Subcutaneous abdominal adipose tissue (tissue), 5 donors: ENCODE measurements at regions not wholly inside any gene's neighbourhood (a gene's known extent, or its start where the extent isn't known, plus 50 kb on each side); places are given as distances from the start of the nearest gene placed in this dataset.

Source experiments
- H3K27ac ChIP-seq: one replicate; pipeline ENCODE4 v1.7.0; 2013; ENCODE audit warnings: low read depth, mild to moderate bottlenecking, inconsistent platforms, low read length, moderate library complexity
- H3K27me3 ChIP-seq, 5 donors: one replicate each; pipeline ENCODE4 v1.7.0; 2013; ENCODE audit warnings: low read length in 5 of 5, inconsistent platforms in 1 of 5; ENCODE audit not compliant: control insufficient read depth in 5 of 5, insufficient read depth in 4 of 5
- H3K36me3 ChIP-seq, 5 donors: one replicate each; pipeline ENCODE4 v1.7.0; 2013; ENCODE audit warnings: low read length in 5 of 5; ENCODE audit not compliant: control insufficient read depth in 5 of 5, insufficient read depth in 5 of 5
- H3K4me1 ChIP-seq, 5 donors: one replicate each; pipeline ENCODE4 v1.7.0; 2013; ENCODE audit warnings: low read length in 5 of 5, mild to moderate bottlenecking in 3 of 5, moderate library complexity in 1 of 5; ENCODE audit not compliant: control insufficient read depth in 5 of 5, insufficient read depth in 5 of 5
- H3K4me3 ChIP-seq, 5 donors: one replicate each; pipeline ENCODE4 v1.7.0; 2013; ENCODE audit warnings: low read length in 5 of 5, low read depth in 1 of 5
- H3K9ac ChIP-seq, 5 donors: one replicate each; pipeline ENCODE4 v1.7.0; 2013; ENCODE audit warnings: low read length in 5 of 5, mild to moderate bottlenecking in 4 of 5, moderate library complexity in 3 of 5
- H3K9me3 ChIP-seq, 5 donors: one replicate each; pipeline ENCODE4 v1.7.0; 2013; ENCODE audit warnings: low read length in 5 of 5; ENCODE audit not compliant: control insufficient read depth in 5 of 5
- donor health status: healthy.
- donor health status: healthy.
- donor health status: healthy.
- donor health status: healthy.
- donor health status: healthy.

DNA sequence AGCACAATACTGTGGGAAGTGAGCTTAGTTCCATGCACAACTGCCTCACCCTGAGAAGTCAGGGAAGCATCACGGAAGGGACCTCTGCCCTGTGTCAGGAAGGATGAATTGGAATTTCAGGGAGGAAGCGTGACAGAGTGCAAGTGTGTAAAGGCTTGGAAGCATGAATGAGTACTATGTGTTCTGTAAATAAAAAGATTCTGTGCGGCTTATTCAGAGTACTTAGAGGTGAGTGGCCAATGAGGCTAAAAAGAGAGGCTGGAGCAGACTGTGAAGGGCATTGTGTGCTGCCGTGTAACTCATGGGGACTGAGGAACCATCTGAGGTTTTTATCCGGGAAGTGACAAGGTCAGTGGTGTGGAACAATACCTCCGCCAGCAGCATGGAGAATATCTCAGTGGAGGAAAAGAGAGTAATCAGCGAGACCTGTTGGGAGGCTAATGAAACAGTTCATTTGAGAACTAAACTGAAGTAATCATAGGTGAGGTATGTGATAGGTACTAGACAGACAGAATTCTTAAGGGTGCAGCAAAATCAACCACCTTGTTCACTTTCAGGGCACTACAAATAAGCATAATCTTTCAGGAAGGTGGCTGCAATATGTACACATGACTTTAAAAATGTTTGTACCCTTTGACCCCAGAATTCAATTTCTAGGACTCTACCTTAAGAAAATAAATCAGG lies 64.9 kb upstream of the SPRED1 start:
- H3K9me3 ChIP-seq, result no peaks in the 10 kb centered on the region
- H3K4me3 ChIP-seq, result no peak overlapping the region
- H3K4me1 ChIP-seq, result no peaks in the 10 kb centered on the region
- no peaks in the 10 kb centered on the region for H3K27me3 ChIP-seq
- H3K27ac ChIP-seq, result no peak overlapping the region
- no peak overlapping the region for H3K9ac ChIP-seq
- no peaks in the 10 kb centered on the region for H3K36me3 ChIP-seq

DNA sequence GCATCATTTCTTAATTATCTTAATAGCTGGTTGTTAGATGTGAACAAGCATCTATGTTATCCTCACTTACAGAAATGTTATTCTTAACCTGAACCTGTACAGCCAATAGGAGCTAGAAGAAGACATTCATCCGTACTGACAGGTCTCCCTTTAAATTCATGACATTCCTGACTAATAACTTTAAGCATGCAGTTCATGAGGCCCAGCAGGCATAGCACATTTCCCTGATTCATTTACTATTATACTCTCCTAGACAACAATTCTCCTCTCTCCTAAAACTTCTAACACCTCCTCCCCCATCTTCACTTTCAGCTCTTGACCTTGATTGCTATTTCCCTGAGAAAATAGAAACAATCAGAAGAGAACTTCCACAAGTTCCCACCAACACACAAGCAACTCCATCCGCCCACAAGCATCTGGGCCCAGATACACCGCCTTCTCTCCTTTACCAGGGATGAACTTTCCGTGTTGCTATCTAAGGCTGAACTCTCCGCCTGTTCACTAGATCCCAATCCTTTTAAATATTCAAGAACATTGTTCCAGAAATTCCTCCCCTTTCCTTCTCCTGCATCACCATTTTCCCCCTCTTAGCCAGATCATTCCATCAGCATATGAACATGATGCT lies 62.9 kb upstream of the SPRED1 start:
- H3K27ac ChIP-seq, result no peak overlapping the region
- H3K9me3 ChIP-seq, result no peaks in the 10 kb centered on the region
- no peaks in the 10 kb centered on the region for H3K27me3 ChIP-seq
- H3K4me1 ChIP-seq, result no peaks in the 10 kb centered on the region
- no peaks in the 10 kb centered on the region for H3K36me3 ChIP-seq
- H3K9ac ChIP-seq, result no peak overlapping the region
- no peak overlapping the region for H3K4me3 ChIP-seq

DNA sequence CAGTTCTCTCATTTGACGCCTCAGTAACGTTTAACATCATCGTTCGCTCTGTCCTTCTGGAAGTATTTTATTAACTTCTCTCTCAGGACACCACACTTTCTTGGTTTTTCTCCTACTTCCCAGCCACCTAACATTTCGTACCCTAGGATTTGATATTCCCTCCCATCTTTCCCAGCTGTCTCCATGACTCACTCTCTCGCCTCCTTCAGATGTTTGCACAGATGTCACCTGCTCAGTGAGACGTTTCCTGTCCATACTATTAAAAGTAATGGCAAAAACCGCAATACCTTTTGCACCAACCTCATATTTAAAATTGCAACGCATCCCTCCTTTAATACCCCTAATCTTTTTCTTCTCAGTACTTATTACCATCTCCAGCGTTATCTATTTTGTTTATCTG lies 62.1 kb upstream of the SPRED1 start:
- H3K9ac ChIP-seq, result no peak overlapping the region
- no peaks in the 10 kb centered on the region for H3K27me3 ChIP-seq
- H3K36me3 ChIP-seq, result no peaks in the 10 kb centered on the region
- H3K4me1 ChIP-seq, result no peaks in the 10 kb centered on the region
- H3K4me3 ChIP-seq, result no peak overlapping the region
- H3K9me3 ChIP-seq, result no peaks in the 10 kb centered on the region
- no peak overlapping the region for H3K27ac ChIP-seq

DNA sequence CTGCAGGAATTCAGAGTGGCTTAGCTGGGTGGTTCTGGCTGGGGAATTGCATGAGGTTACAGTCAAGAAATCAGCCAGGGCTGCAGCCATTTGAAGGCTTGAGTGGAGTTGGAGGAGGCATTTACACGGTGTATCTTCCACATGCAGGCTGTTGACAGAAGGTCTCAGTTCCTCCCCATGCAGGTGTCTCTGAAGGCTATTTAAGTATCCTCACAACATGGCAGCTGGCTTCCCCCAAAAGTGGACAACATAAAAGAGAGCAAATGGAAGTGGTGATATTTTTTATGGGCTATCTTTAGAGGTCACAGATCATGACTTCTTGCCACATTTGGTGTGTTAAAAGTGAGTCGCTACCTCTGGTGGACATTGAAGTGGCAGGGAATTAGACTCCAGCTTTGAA lies 60.1 kb upstream of the SPRED1 start:
- Histone ChIP-seq H3K27ac (no peak overlapping the region), H3K27me3 (no peaks in the 10 kb centered on the region), H3K9me3 (no peaks in the 10 kb centered on the region), H3K4me1 (no peaks in the 10 kb centered on the region), H3K4me3 (no peak overlapping the region), H3K9ac (no peak overlapping the region), H3K36me3 (no peaks in the 10 kb centered on the region)

DNA sequence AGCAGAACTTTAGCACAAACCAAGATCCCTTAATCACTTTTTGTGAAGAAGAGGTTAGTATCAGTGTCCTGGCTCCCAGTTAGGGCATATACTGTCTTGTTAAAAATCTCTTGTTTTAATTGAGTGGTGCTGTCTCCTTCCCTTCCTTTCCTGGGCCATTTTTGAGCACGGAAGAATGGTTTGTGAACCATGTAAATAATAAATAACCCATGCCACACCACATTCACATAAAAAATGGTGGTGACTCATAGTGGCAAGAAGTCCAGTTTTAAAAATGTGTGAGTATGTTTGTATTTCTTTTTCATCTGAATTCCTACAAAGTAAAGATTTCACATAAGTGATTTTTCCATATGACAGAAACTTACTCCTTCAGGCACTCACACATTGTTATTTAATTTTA lies 59.1 kb upstream of the SPRED1 start:
- Histone ChIP-seq H3K27me3 (no peaks in the 10 kb centered on the region), H3K9me3 (no peaks in the 10 kb centered on the region), H3K4me1 (no peaks in the 10 kb centered on the region), H3K36me3 (no peaks in the 10 kb centered on the region), H3K27ac (no peak overlapping the region), H3K9ac (no peak overlapping the region), H3K4me3 (no peak overlapping the region)

DNA sequence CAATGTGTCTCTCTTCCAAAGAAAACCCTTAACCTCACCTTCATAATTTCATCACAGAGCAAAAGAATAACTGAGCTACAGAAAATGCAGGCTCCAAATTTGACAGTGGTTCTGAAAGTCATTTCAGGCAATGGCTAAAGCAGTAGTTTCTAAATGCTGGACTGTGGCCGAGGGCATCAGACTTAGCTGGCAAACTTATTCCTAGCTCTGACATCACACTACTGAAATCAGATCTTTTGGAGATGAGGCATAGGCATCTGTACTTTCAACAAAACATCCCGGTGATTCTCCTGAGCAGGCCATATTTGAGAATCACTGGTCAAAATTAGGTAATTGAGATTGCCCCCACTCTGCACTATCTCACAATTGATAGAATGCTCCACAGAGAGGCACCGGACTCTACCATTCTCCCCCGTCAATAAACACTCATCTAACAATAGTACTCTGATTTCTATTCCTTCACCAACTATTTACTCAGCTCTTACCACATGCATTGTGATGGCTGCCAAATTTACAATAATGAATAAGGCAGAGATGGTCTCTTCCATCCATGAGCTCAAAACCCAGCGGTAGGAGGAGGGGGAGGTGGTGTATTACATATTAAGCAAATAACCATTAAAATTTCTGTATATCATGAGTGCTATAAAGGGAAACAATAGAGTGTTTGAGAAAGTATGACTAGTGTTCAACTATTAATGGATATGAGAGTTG lies 57.3 kb upstream of the SPRED1 start:
- Histone ChIP-seq H3K9me3 (no peaks in the 10 kb centered on the region), H3K9ac (no peak overlapping the region), H3K27ac (no peak overlapping the region)

DNA sequence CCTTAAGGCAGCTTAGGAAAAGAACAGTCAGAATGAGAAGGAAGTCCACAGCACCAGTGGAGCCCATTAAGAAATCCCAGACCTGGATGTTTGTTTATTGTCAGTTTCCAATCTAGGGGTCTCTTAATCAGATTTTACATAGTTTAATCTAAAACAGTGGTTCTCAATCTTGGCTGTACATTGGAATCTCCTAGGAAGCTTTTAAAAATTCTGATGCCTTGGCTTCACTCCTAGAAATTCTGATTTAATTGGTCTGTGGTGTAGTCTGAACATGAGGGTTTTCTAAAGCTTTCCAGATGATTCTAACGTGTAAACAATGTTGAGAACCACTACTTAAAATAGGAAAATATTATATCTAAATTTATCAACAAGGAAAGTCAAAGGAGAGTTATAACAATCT lies 56.6 kb upstream of the SPRED1 start:
- Histone ChIP-seq H3K9ac (no peak overlapping the region), H3K27ac (no peak overlapping the region), H3K9me3 (no peaks in the 10 kb centered on the region), H3K4me1 (no peaks in the 10 kb centered on the region), H3K36me3 (no peaks in the 10 kb centered on the region), H3K27me3 (no peaks in the 10 kb centered on the region), H3K4me3 (no peak overlapping the region)

More for the DNA sequence above, 57.3 kb upstream of the SPRED1 start:
- H3K4me1 ChIP-seq, result no peaks in the 10 kb centered on the region
- H3K36me3 ChIP-seq, result no peaks in the 10 kb centered on the region
- H3K27me3 ChIP-seq, result no peaks in the 10 kb centered on the region
- H3K4me3 ChIP-seq, result no peak overlapping the region

DNA sequence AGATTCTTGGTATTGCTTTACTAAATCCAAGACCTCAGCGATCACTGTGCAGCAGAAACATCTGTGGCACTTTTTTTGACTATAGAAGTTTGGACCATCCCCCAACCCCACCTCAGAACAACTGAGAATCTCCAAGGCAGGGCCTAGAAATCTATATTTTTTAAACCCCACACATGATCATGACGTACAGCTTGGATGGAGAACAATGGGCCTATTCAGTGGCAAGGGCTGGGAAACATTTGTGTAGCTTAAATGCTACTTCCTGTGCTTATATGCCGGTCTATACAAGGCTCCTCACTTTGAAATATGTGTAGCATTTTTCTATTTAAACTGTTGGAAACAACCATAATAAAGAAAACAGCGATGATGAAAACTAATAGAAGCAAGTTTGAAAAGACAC lies 55.1 kb upstream of the SPRED1 start:
- H3K9ac ChIP-seq, result no peak overlapping the region
- peaks cover 0 to 5% (median 0%) of the 10 kb centered on the region in 5 donors for H3K4me1 ChIP-seq
- no peaks in the 10 kb centered on the region for H3K36me3 ChIP-seq
- H3K9me3 ChIP-seq, result no peaks in the 10 kb centered on the region
- H3K4me3 ChIP-seq, result no peak overlapping the region
- H3K27ac ChIP-seq, result no peak overlapping the region
- H3K27me3 ChIP-seq, result no peaks in the 10 kb centered on the region

DNA sequence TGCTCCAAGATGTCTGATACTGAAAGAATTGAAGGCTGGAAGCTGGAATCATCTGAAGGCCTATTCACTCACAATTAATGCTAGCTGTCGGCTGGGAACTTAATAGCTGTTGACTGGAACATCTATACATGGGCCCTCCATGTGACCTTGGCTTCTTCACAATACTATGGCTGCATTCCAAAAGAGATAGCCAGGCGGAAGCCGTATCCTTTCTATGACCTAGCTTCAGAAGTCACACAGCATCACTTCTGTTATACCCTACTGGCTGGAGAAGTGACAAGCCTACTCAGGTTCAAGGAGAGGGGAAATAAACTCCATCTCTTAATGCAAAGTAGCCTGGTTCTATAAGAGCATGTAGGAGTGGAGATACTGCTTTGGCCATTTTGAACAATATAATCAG lies 50.9 kb upstream of the SPRED1 start:
- no peak overlapping the region for H3K9ac ChIP-seq
- H3K27ac ChIP-seq, result no peak overlapping the region
- no peak overlapping the region for H3K4me3 ChIP-seq
- H3K4me1 ChIP-seq, result peaks cover 0 to 21% (median 15%) of the 10 kb centered on the region in 5 donors
- no peaks in the 10 kb centered on the region for H3K9me3 ChIP-seq
- no peaks in the 10 kb centered on the region for H3K36me3 ChIP-seq
- H3K27me3 ChIP-seq, result no peaks in the 10 kb centered on the region

DNA sequence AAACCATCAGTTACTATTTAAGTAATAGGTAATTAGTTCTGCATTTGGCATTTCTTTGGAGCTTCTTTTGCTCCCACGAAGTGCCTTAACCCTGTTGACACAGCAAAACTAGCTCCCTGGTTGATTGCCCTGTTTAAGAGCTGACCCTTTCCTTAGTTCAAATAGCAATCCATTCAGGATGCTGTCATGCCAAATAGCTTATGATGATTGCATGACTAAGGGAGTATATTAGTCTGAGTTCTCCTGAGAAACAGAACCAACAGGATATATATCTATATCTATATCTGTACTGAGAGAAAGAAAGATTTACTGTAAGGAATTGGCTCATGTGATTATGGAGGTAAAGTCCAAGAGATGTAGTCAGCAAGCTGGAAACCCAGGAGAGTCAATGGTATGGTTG lies 50.3 kb upstream of the SPRED1 start:
- no peaks in the 10 kb centered on the region for H3K9me3 ChIP-seq
- no peak overlapping the region for H3K27ac ChIP-seq
- H3K27me3 ChIP-seq, result no peaks in the 10 kb centered on the region
- H3K36me3 ChIP-seq, result no peaks in the 10 kb centered on the region
- no peak overlapping the region for H3K4me3 ChIP-seq
- H3K4me1 ChIP-seq, result peaks cover 0 to 27% (median 15%) of the 10 kb centered on the region in 5 donors
- no peak overlapping the region for H3K9ac ChIP-seq
